HepG2 (cell line): ENCODE measurements at regions not wholly inside any gene's neighbourhood (a gene's known extent, or its start where the extent isn't known, plus 50 kb on each side); places are given as distances from the start of the nearest gene placed in this dataset.

Experiments used
- ATAC-seq: fragments of 200-7000 bp; cut with Tn5 transposase; 3 replicates; pipeline ENCODE4 v1.9.1; 2020; ENCODE audit warnings: mild to moderate bottlenecking, moderate library complexity
- BruUV-seq: library from RNA; stranded (reverse); fragments of 400-500 nt; replicated peaks from 2 replicates; lab custom pipeline; 2021; lab: Mats Ljungman, UMichigan
- CTCF ChIA-PET: fragments of 300-600 bp; formaldehyde crosslinking; extraction: SDS; loops from one replicate; lab custom pipeline; 2021; ENCODE audit warnings: low total read pairs, inconsistent platforms, low intra/inter-chr PET ratio; lab: Yijun Ruan, JAX
- POLR2A ChIA-PET: fragments of 350-600 bp; sonication (Branson Sonifier 250); formaldehyde crosslinking; loops from one replicate; lab custom pipeline; 2020; ENCODE audit warnings: antibody characterized with exemption, inconsistent platforms; lab: Yijun Ruan, JAX
- DNase-seq: peaks from one replicate; pipeline ENCODE4 v3.0.0-alpha.2; 2015; ENCODE audit warnings: low spot score
- FAIRE-seq: peaks from 3 replicates; lab custom pipeline; 2011; peaks lifted over from hg19 to GRCh38; lab: Jason Lieb, UNC
- H2AFZ ChIP-seq: one replicate; pipeline ENCODE4 v1.6.1; 2011; ENCODE audit warnings: low read length, inconsistent platforms
- H3K27ac ChIP-seq: fragments of 300-600 bp; 3 replicates; pipeline ENCODE4 v1.8.0; 2011; ENCODE audit warnings: mixed run types, mild to moderate bottlenecking, mixed read lengths, low read length, inconsistent platforms; ENCODE audit not compliant: insufficient read depth; ENCODE audit errors: extremely low read length
- H3K27me3 ChIP-seq, 2 experiments: fragments of 200-600 bp in 1 of 2; 2 replicates in 1 of 2; 3 replicates in 1 of 2; pipeline versions ENCODE4 v1.6.0 to v1.8.0; 2011; ENCODE audit warnings: low read length in 2 of 2, mild to moderate bottlenecking in 2 of 2, moderate library complexity in 2 of 2, inconsistent platforms in 1 of 2; ENCODE audit not compliant: insufficient read depth in 2 of 2, control insufficient read depth in 1 of 2
- H3K36me3 ChIP-seq, 2 experiments: fragments of 200-600 bp in 1 of 2; replicated peaks in 1 of 2; 2 replicates in 1 of 2; 3 replicates in 1 of 2; pipeline versions ENCODE4 v1.5.1 to v1.8.0; 2011; ENCODE audit warnings: low read length in 2 of 2, inconsistent platforms in 1 of 2; ENCODE audit not compliant: insufficient read depth in 2 of 2, control insufficient read depth in 1 of 2
- H3K4me1 ChIP-seq: 2 replicates; pipeline ENCODE4 v1.5.1; 2012; ENCODE audit warnings: low read length, inconsistent platforms; ENCODE audit not compliant: insufficient read depth
- H3K4me2 ChIP-seq: 2 replicates; pipeline ENCODE4 v1.6.0; 2011; ENCODE audit warnings: low read depth, low read length, inconsistent platforms
- H3K4me3 ChIP-seq, 3 experiments: fragments of 200-600 bp in 1 of 3; sonication (generic), shearing (Covaris generic) in 1 of 3; replicated peaks in 1 of 3; 2 replicates each; pipeline ENCODE4 v1.5.1; 2011 to 2016; ENCODE audit warnings: low read length in 3 of 3, inconsistent platforms in 2 of 3, low read depth in 2 of 3, mild to moderate bottlenecking in 2 of 3, control low read depth in 1 of 3, mixed read lengths in 1 of 3; ENCODE audit not compliant: insufficient read depth in 1 of 3
- H3K79me2 ChIP-seq: one replicate; pipeline ENCODE4 v1.6.1; 2011; ENCODE audit warnings: low read length, inconsistent platforms; ENCODE audit not compliant: insufficient read depth
- H3K9ac ChIP-seq: 2 replicates; pipeline ENCODE4 v1.6.0; 2011; ENCODE audit warnings: mild to moderate bottlenecking, low read depth, low read length, inconsistent platforms; ENCODE audit not compliant: insufficient read depth
- H3K9me3 ChIP-seq: 2 replicates; pipeline ENCODE4 v1.5.1; 2012; ENCODE audit warnings: mild to moderate bottlenecking, low read length
- H4K20me1 ChIP-seq: 2 replicates; pipeline ENCODE4 v1.6.0; 2011; ENCODE audit warnings: inconsistent platforms, mild to moderate bottlenecking, low read length, moderate library complexity; ENCODE audit not compliant: insufficient read depth
- ZBTB3 ChIP-seq: sonication (generic); formaldehyde crosslinking; IDR thresholded peaks from 2 replicates; pipeline ENCODE4 v1.4.0; 2020; ENCODE audit warnings: low read depth, mild to moderate bottlenecking, moderate library complexity, missing genetic modification reagents, borderline replicate concordance
- ZFP36 ChIP-seq: fragments of 150-350 bp; IDR thresholded peaks from 2 replicates; pipeline ENCODE4 v1.6.1; 2018; ENCODE audit warnings: borderline replicate concordance, low read length, low read depth; ENCODE audit not compliant: partially characterized antibody
- ZNF17 ChIP-seq: sonication (generic); formaldehyde crosslinking; IDR thresholded peaks from 2 replicates; pipeline ENCODE4 v1.5.0; 2020; ENCODE audit warnings: mild to moderate bottlenecking, missing genetic modification reagents
- ZNF672 ChIP-seq: sonication (generic); formaldehyde crosslinking; IDR thresholded peaks from 2 replicates; pipeline ENCODE4 v1.8.1; 2022; ENCODE audit warnings: missing genetic modification reagents
- ZNF724P ChIP-seq: sonication (generic); formaldehyde crosslinking; IDR thresholded peaks from 2 replicates; pipeline ENCODE4 v1.8.0; 2022; ENCODE audit warnings: missing genetic modification reagents, borderline replicate concordance
- in situ Hi-C: cut with HindIII; loops from 2 replicates; pipeline ENCODE4 v1.10.0; 2017; ENCODE audit warnings: low pct_unique_long_range_greater_than_20kb; ENCODE audit not compliant: extremely low pct_ligation_motif_present
- intact Hi-C: fragments of 100-400 bp; cut with micrococcal nuclease; formaldehyde crosslinking; loops from one replicate; pipeline ENCODE4 v1.10.0; 2022; ENCODE audit not compliant: unreplicated experiment
- TF ChIP-seq, protein P1 (sequence below): IDR thresholded peaks from 2 replicates; pipeline ENCODE4 v1.6.1; 2012; ENCODE audit warnings: low read length, improper control_type of control experiment
- TF ChIP-seq, protein P2 (sequence below): sonication (generic); formaldehyde crosslinking; IDR thresholded peaks from 2 replicates; pipeline ENCODE4 v1.5.1; 2020; ENCODE audit warnings: missing genetic modification reagents, mild to moderate bottlenecking, borderline replicate concordance

DNA sequence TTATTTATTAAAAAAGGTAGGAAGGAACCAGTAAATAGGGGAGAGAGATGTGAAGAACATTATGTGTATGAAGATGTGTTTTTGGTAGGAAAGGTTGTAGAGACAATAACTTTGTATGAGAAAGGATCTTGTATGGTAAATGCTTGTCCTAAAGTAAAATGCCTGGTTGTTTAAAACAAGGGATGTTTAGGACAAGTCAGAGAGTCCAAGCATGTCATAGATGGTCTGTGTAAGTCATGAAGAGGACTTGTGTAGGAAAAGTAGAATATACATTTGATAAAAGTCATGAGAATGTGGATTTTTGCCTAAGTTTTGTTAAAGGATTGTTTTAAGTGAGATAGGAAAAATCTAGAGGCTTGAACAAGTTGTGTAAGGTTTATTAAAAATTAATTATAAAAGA, 325.1 kb downstream of the CDH26 start:
- Histone ChIP-seq H3K9me3 (peaks cover 91% of the 10 kb centered on the region), H3K27ac (no peak overlapping the region), H2AFZ (no peak overlapping the region), H3K36me3 (no peaks in the 10 kb centered on the region), H3K4me2 (no peak overlapping the region), H3K9ac (no peak overlapping the region), H3K4me1 (no peaks in the 10 kb centered on the region), H3K79me2 (no peaks in the 10 kb centered on the region), H4K20me1 (no peaks in the 10 kb centered on the region), H3K27me3 (no peaks in the 10 kb centered on the region), H3K4me3 (no peak overlapping the region)
- intact Hi-C loops: no loop called here
- CTCF ChIA-PET: no interaction called here
- BruUV-seq: no TSS peak
- TF ChIP-seq ZFP36 (peak; percentile 93), ZNF17 (no peak), ZNF724P (peak; percentile 90; the same call in 1 of the 2 replicates), ZBTB3 (CRISPR knock-in tag) (no peak), ZNF672 (no peak)
- TF ChIP-seq, protein P1, sequence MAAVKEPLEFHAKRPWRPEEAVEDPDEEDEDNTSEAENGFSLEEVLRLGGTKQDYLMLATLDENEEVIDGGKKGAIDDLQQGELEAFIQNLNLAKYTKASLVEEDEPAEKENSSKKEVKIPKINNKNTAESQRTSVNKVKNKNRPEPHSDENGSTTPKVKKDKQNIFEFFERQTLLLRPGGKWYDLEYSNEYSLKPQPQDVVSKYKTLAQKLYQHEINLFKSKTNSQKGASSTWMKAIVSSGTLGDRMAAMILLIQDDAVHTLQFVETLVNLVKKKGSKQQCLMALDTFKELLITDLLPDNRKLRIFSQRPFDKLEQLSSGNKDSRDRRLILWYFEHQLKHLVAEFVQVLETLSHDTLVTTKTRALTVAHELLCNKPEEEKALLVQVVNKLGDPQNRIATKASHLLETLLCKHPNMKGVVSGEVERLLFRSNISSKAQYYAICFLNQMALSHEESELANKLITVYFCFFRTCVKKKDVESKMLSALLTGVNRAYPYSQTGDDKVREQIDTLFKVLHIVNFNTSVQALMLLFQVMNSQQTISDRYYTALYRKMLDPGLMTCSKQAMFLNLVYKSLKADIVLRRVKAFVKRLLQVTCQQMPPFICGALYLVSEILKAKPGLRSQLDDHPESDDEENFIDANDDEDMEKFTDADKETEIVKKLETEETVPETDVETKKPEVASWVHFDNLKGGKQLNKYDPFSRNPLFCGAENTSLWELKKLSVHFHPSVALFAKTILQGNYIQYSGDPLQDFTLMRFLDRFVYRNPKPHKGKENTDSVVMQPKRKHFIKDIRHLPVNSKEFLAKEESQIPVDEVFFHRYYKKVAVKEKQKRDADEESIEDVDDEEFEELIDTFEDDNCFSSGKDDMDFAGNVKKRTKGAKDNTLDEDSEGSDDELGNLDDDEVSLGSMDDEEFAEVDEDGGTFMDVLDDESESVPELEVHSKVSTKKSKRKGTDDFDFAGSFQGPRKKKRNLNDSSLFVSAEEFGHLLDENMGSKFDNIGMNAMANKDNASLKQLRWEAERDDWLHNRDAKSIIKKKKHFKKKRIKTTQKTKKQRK: peak; percentile 60; the same call in 1 of the 2 replicates
- TF ChIP-seq, protein P2, sequence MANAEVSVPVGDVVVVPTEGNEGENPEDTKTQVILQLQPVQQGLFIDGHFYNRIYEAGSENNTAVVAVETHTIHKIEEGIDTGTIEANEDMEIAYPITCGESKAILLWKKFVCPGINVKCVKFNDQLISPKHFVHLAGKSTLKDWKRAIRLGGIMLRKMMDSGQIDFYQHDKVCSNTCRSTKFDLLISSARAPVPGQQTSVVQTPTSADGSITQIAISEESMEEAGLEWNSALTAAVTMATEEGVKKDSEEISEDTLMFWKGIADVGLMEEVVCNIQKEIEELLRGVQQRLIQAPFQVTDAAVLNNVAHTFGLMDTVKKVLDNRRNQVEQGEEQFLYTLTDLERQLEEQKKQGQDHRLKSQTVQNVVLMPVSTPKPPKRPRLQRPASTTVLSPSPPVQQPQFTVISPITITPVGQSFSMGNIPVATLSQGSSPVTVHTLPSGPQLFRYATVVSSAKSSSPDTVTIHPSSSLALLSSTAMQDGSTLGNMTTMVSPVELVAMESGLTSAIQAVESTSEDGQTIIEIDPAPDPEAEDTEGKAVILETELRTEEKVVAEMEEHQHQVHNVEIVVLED (CRISPR knock-in tag): no peak
- in situ Hi-C loops: no loop called here
- FAIRE-seq (peak; percentile 42), ATAC-seq (no peak), DNase-seq (no peak)
- POLR2A ChIA-PET: no interaction called here
